NOMO-1 treated with DMSO at 0.1 percent for 48 hours (cell line): ENCODE measurements at regions not wholly inside any gene's neighbourhood (a gene's known extent, or its start where the extent isn't known, plus 50 kb on each side); places are given as distances from the start of the nearest gene placed in this dataset.
"Not testable (repeated sequence)": the region's sequence is repeated elsewhere in the genome, so short reads cannot be mapped to it uniquely, and the experiment has no call there.

Experiments used
- DNase-seq: peaks from one replicate; lab custom pipeline; 2025; ENCODE audit not compliant: unreplicated experiment; lab: John Stamatoyannopoulos, UW

GRCh38 chr13:24931450-24932251 lies 164.3 kb upstream of the PABPC3 start:
- no peak for DNase-seq

GRCh38 chr13:24933106-24934023 lies 162.6 kb upstream of the PABPC3 start:
- DNase-seq, result peak; percentile 4

GRCh38 chr13:24934024-24934385 lies 161.9 kb upstream of the PABPC3 start:
- not testable (repeated sequence) for DNase-seq

GRCh38 chr13:24938966-24939365 lies 157.0 kb upstream of the PABPC3 start:
- no peak for DNase-seq

GRCh38 chr13:24941023-24941713 lies 154.8 kb upstream of the PABPC3 start:
- DNase-seq, result not testable (repeated sequence)

- no peak for DNase-seq
Measured at GRCh38 chr13:24943136-24943535, 152.8 kb upstream of the PABPC3 start.

- not testable (repeated sequence) for DNase-seq
Measured at GRCh38 chr13:24944073-24944472, 151.9 kb upstream of the PABPC3 start.

- not testable (repeated sequence) for DNase-seq
Measured at GRCh38 chr13:24948977-24949376, 147.0 kb upstream of the PABPC3 start.

- peak; percentile 1 for DNase-seq
Measured at GRCh38 chr13:24950611-24951010, 145.3 kb upstream of the PABPC3 start.

GRCh38 chr13:24967970-24968369 lies 128.0 kb upstream of the PABPC3 start:
- not testable (repeated sequence) for DNase-seq

GRCh38 chr13:24968416-24968815 lies 127.5 kb upstream of the PABPC3 start:
- DNase-seq, result not testable (repeated sequence)

GRCh38 chr13:24973102-24973501 lies 122.8 kb upstream of the PABPC3 start:
- not testable (repeated sequence) for DNase-seq

GRCh38 chr13:24981181-24981803 lies 114.6 kb upstream of the PABPC3 start:
- DNase-seq, result not testable (repeated sequence)

GRCh38 chr13:24982333-24982999 lies 113.5 kb upstream of the PABPC3 start:
- no peak for DNase-seq

- no peak for DNase-seq
Measured at GRCh38 chr13:24983094-24983493, 112.8 kb upstream of the PABPC3 start.

GRCh38 chr13:24984134-24984533 lies 111.8 kb upstream of the PABPC3 start:
- DNase-seq, result no peak

- no peak for DNase-seq
Measured at GRCh38 chr13:24985107-24985506, 110.8 kb upstream of the PABPC3 start.

GRCh38 chr13:24985896-24986295 lies 110.0 kb upstream of the PABPC3 start:
- no peak for DNase-seq

GRCh38 chr13:24986826-24987225 lies 109.1 kb upstream of the PABPC3 start:
- no peak for DNase-seq

- not testable (repeated sequence) for DNase-seq
Measured at GRCh38 chr13:24989959-24990358, 106.0 kb upstream of the PABPC3 start.
